AG10803 (cell line): ENCODE measurements at regions not wholly inside any gene's neighbourhood (a gene's known extent, or its start where the extent isn't known, plus 50 kb on each side); places are given as distances from the start of the nearest gene placed in this dataset.
A peak's percentile ranks its signal among the peaks of the same experiment; 100 is the strongest.

Experiments
- DNase-seq: peaks from one replicate; pipeline ENCODE4 v3.0.0; 2010; ENCODE audit warnings: low read depth
- H3K4me3 ChIP-seq: 2 replicates; pipeline ENCODE4 v1.5.1; 2011; ENCODE audit warnings: mild to moderate bottlenecking, low read length, control low read depth
- TF ChIP-seq, protein P1 (sequence below): conservative IDR thresholded peaks from 2 replicates; pipeline ENCODE4 v1.5.1; 2011; ENCODE audit warnings: mild to moderate bottlenecking, low read length, control low read depth, inconsistent platforms

DNA sequence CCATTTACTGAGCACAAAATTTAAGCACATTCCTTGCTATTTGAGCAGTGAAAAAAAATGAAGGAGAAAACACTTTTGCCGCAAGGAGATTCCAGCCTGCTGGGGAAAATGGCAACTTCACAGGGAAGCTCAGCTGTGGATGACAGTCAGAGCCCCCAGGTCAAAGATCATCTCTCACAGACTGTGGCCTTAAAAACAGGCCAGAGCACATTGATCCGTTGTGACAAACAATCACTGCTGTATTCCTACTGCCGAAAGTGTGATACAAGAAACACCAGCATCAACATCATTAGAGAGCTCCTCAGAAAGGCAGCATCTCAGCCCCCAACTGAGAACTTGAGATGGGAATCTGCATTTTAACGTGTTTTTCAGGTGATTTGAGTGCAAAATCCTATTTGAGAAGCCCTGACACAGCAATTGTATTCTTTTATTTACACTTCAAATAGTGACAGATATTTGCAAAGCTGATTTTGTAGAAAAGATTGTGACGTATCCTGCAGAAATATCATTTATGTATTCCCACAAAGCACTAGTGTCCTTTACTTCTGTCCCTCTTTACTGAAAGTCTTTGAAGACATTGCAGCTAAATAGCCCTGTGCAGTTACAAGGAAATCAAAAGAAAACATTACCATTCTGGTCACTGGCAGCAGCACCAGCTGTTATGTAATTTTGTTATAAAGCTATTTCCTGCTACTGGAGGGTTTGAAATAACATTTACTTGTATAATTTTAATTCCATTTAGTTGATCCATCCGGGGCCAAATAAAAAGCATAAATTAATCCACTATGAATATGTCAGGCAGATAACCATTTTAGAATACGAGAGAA, 652.0 kb downstream of the LIG4 start:
- DNase-seq, result no peak
- H3K4me3 ChIP-seq, result no peak overlapping the region
- TF ChIP-seq, protein P1, sequence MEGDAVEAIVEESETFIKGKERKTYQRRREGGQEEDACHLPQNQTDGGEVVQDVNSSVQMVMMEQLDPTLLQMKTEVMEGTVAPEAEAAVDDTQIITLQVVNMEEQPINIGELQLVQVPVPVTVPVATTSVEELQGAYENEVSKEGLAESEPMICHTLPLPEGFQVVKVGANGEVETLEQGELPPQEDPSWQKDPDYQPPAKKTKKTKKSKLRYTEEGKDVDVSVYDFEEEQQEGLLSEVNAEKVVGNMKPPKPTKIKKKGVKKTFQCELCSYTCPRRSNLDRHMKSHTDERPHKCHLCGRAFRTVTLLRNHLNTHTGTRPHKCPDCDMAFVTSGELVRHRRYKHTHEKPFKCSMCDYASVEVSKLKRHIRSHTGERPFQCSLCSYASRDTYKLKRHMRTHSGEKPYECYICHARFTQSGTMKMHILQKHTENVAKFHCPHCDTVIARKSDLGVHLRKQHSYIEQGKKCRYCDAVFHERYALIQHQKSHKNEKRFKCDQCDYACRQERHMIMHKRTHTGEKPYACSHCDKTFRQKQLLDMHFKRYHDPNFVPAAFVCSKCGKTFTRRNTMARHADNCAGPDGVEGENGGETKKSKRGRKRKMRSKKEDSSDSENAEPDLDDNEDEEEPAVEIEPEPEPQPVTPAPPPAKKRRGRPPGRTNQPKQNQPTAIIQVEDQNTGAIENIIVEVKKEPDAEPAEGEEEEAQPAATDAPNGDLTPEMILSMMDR, result no peak

DNA sequence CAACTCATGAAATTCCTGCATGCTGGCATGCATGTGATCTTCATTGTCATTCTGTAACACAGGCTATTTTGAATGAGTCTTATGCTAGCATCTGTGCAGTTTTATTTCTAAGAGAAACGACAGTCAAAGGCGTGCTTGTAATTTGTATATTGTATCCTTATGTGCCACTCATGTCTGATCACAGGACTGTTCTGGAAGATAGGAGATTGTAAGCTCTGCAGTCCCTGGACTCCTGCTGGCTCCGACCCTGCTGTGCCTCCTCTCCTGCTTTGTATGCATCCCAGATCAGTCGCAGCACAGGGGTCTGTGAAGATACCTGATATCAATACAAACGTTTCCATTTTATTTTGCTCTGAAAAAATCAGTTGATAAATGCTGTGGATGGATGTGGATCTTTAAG, 653.1 kb downstream of the LIG4 start:
- TF ChIP-seq, protein P1, result no peak
- no peak for DNase-seq
- no peak overlapping the region for H3K4me3 ChIP-seq

DNA sequence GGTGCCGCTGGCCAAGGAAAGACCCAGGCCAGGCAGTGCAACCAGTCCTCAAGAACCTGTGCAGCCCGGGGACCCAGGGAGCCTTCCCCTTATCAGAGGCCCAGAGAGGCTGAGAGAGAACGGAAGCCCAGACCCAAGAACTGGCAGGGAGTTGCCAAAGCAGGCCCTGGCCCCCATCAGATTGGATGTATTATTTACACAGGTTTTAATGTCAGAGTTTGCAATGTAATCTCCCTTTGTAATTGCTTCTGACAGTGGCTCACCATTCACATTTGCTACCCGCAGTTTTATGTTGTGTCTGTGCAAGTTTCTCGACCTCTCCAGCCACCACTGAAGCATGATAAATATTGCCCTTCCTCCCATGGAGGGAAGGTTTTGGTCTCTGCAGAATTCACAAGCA, 660.9 kb downstream of the LIG4 start:
- DNase-seq, result no peak
- H3K4me3 ChIP-seq, result no peak overlapping the region
- TF ChIP-seq, protein P1, result no peak

DNA sequence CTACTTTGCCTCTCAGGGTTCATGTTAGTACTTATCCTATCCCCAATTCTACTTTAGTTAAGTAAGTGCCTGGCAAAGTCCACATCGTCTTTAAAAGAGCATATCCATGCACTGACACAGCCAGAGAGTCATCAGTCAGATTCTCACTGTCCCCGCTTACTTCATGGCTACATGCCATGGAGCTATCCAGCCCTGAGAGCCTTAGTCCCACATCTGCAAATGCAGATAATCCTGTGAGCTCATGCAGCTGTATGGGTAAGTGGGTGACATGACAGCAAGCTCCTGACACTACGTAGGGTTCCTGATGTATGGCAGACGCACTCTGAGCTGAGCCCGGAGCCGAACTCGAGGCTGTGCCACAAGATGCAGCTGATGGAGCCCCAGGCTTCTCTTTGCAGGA, 661.5 kb downstream of the LIG4 start:
- DNase-seq, result peak; percentile 2
- H3K4me3 ChIP-seq, result no peak overlapping the region
- TF ChIP-seq, protein P1, result no peak

DNA sequence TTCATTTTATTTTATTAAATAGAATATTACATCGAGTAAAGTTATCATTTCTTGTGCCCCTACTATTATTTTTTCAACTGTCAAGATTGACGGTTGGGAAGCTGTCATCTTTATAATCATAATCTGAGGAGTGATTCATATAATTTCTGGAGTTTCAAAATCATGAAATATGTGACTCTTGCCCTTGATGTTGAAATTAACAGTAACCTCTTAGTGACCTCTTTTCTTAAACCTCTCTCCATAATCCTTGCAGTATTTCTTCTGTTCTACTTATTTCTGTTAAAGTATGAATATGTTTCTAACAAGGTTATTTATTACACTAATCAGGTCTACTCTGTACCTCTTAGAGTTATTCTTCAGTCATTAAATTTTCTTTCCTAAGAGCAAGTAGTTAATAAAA, 663.8 kb downstream of the LIG4 start:
- no peak for DNase-seq
- TF ChIP-seq, protein P1, result no peak
- H3K4me3 ChIP-seq, result no peak overlapping the region

DNA sequence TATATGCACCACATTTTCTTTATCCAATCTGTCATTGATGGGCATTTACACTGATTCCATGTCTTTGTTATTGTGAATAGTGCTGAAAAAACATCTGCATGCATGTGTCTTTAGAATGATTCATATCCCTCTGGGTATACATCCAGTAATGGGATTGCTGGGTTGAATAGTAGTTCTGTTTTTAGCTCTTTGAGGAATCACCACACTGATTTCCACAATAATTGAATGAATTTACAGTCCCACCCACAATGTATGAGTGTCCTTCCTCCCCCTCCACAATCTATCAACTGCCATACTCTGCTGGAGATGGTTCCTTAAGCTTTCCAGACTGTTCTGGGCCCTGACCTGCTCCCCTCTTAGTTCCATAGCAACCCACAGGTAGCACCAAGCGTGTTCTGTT, 667.0 kb downstream of the LIG4 start:
- TF ChIP-seq, protein P1, result no peak
- no peak for DNase-seq
- H3K4me3 ChIP-seq, result no peak overlapping the region

DNA sequence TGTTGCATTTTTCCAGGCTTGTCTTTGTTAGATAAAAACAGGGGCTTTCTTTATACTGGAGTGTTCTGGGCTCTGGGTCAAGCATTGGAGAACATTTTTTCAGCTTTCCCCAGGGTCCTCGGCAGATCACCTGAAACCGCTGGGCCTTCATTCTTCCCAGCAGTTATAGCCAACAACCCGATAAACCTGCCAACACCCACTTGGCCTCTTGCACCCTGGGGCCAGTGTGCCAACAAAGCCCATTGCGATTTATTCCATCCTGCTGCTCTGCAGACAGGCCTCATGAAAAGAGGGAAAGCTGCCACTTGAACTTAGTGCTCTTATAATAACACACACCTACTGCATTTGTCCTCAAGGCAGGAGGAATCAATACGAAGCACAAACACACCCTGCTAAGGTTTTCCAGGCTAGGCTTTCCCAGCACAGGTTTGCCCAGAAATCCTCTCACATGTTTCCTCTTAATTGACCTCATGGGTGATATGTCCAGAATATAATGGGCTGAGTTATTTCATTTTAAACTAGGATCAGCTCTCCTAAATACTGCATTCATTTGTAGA, 669.3 kb downstream of the LIG4 start:
- TF ChIP-seq, protein P1, result no peak
- DNase-seq, result no peak
- H3K4me3 ChIP-seq, result no peak overlapping the region
